ENCODE measurements at regions not wholly inside any gene's neighbourhood (a gene's known extent, or its start where the extent isn't known, plus 50 kb on each side); places are given as distances from the start of the nearest gene placed in this dataset.

GRCh38 chr12:107368586-107368985 is 275.2 kb upstream of the CRY1 start (continued):
- TF ChIP-seq ZNF462 (CRISPR knock-in tag; IDR thresholded peaks at IDR 0.05) (no peak), EZH2phosphoT487 (IDR thresholded peaks at IDR 0.05; ENCODE audit: unreplicated experiment) (no peak), JUNB (IDR thresholded peaks at IDR 0.05; ENCODE audit: unreplicated experiment) (no peak), POLR2AphosphoS5 (IDR thresholded peaks at IDR 0.05; ENCODE audit: low read depth) (no peak)
- TF ChIP-seq, protein P1, sequence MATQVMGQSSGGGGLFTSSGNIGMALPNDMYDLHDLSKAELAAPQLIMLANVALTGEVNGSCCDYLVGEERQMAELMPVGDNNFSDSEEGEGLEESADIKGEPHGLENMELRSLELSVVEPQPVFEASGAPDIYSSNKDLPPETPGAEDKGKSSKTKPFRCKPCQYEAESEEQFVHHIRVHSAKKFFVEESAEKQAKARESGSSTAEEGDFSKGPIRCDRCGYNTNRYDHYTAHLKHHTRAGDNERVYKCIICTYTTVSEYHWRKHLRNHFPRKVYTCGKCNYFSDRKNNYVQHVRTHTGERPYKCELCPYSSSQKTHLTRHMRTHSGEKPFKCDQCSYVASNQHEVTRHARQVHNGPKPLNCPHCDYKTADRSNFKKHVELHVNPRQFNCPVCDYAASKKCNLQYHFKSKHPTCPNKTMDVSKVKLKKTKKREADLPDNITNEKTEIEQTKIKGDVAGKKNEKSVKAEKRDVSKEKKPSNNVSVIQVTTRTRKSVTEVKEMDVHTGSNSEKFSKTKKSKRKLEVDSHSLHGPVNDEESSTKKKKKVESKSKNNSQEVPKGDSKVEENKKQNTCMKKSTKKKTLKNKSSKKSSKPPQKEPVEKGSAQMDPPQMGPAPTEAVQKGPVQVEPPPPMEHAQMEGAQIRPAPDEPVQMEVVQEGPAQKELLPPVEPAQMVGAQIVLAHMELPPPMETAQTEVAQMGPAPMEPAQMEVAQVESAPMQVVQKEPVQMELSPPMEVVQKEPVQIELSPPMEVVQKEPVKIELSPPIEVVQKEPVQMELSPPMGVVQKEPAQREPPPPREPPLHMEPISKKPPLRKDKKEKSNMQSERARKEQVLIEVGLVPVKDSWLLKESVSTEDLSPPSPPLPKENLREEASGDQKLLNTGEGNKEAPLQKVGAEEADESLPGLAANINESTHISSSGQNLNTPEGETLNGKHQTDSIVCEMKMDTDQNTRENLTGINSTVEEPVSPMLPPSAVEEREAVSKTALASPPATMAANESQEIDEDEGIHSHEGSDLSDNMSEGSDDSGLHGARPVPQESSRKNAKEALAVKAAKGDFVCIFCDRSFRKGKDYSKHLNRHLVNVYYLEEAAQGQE (IDR thresholded peaks at IDR 0.05; ENCODE audit: unreplicated experiment): no peak

DNA sequence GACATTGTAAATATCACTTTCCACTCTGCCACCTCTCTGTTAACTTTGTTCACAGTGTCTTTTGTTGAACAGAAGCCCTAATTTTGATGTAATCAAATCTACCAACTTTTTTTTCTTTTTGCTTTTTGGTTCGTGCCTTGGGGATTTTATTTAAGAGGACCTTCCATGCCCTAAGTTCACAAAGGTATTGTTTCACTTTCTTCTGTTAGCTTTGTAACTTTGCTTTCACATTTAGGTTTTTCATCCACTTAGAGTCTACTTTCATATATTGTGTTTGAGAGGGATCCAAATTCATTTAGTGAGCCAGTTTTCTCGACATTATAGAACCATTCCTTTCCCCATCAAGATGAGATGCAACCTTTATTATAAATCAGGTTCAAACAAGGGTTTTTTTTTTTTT is 275.7 kb upstream of the CRY1 start:
- Mint-ChIP-seq H3K4me3 (no peak overlapping the region), H3K27me3 (ENCODE audit: insufficient read depth, low read depth, poor library complexity) (peaks cover 4% of the 10 kb centered on the region), H3K9me3 (no peaks in the 10 kb centered on the region; the same call in 2 of the 3 replicates), H3K4me1 (peaks cover 23% of the 10 kb centered on the region), H3K36me3 (ENCODE audit: low read depth) (no peaks in the 10 kb centered on the region), H3K27ac (no peak overlapping the region)
- Histone ChIP-seq H3K4me3 (no peak overlapping the region), H3K27ac (ENCODE audit: low read depth) (no peak overlapping the region), H3K4me1 (ENCODE audit: insufficient read depth) (peaks cover 16% of the 10 kb centered on the region), H3K4me2 (no peak overlapping the region), H3F3A (replicated peaks; ENCODE audit: low read depth) (no peaks in the 10 kb centered on the region), H4K20me1 (replicated peaks; ENCODE audit: insufficient read depth) (no peaks in the 10 kb centered on the region), H3K36me3 (ENCODE audit: insufficient read depth) (no peaks in the 10 kb centered on the region), H3K9me2 (ENCODE audit: insufficient read depth) (no peaks in the 10 kb centered on the region), H3K27me3 (ENCODE audit: insufficient read depth) (no peaks in the 10 kb centered on the region), H2AFZ (no peak overlapping the region), H3K79me2 (replicated peaks; ENCODE audit: insufficient read depth) (no peaks in the 10 kb centered on the region)
- no peak for DNase-seq (ENCODE audit: low spot score)
- ATAC-seq: no peak
- TF ChIP-seq ZNF462 (CRISPR knock-in tag; IDR thresholded peaks at IDR 0.05): no peak

All from GM23338 (cell line).